ENCODE measurements at regions not wholly inside any gene's neighbourhood (a gene's known extent, or its start where the extent isn't known, plus 50 kb on each side); places are given as distances from the start of the nearest gene placed in this dataset.

DNA sequence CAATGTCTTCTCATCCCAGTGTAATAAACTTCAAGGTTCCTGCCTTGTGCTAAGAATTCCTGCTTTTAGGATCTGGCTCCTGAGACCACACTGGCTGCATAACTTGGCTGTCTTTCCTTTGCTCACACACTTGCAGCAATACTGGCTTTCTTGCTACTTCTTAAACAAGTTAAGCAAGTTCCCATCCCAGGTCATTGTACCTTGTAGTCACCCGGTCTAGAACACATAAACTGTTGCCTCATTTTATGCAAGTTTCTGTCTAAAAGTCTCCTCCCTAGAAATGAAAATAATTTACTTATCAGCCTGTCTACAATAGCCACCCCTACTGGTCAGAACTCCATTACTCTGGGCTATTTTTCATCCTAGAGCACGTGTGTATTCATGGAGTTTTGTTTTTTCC lies 887.9 kb upstream of the FAM98A start:
- no peaks in the 10 kb centered on the region for H3K4me1 ChIP-seq (ENCODE audit: control insufficient read depth, insufficient read depth, low read length)
- CTCF ChIA-PET, result no interaction called here
- H3K4me3 ChIP-seq (ENCODE audit: low read depth, low read length), result no peak overlapping the region

DNA sequence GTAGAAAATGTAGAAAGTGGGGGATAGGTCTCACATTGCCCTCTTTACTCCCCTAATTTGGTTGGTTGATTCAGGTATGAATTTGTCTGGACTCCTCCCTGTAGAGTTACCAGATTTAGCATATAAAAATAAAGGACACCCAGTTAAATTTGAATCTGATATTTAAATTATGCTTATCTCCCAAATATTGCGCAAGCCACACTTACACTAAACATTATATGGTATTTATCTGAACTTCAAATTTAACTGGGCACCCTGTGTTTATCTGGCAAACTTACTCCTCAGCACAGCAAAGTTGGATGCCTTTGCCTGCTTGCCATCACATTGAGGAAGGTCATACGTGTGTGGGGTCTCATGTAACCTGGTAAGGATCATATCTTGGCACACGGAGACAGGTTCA lies 882.4 kb upstream of the FAM98A start:
- Histone ChIP-seq H3K4me3 (ENCODE audit: low read depth, low read length) (no peak overlapping the region), H3K9me3 (ENCODE audit: control insufficient read depth, insufficient read depth, low read depth, low read length) (no peaks in the 10 kb centered on the region; the same call in 1 of the 2 replicates), H3K4me1 (ENCODE audit: control insufficient read depth, insufficient read depth, low read length) (no peaks in the 10 kb centered on the region), H3K27ac (ENCODE audit: extremely low read depth, low read depth, low read length) (no peak overlapping the region), H3K36me3 (ENCODE audit: control insufficient read depth in 2 of 2, insufficient read depth in 1 of 2, low read length in 2 of 2) (no peaks in the 10 kb centered on the region)
- no peak for TF ChIP-seq ZNF571 (tag by site-specific recombination; IDR thresholded peaks at IDR 0.05)
- TF ChIP-seq, protein P1, sequence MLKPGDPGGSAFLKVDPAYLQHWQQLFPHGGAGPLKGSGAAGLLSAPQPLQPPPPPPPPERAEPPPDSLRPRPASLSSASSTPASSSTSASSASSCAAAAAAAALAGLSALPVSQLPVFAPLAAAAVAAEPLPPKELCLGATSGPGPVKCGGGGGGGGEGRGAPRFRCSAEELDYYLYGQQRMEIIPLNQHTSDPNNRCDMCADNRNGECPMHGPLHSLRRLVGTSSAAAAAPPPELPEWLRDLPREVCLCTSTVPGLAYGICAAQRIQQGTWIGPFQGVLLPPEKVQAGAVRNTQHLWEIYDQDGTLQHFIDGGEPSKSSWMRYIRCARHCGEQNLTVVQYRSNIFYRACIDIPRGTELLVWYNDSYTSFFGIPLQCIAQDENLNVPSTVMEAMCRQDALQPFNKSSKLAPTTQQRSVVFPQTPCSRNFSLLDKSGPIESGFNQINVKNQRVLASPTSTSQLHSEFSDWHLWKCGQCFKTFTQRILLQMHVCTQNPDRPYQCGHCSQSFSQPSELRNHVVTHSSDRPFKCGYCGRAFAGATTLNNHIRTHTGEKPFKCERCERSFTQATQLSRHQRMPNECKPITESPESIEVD (tag by site-specific recombination; IDR thresholded peaks at IDR 0.05), result no peak
- no peak for TF ChIP-seq ZNF19 (tag by site-specific recombination; IDR thresholded peaks at IDR 0.05; ENCODE audit: low read depth)
- no peak for TF ChIP-seq ZNF701 (tag by site-specific recombination; IDR thresholded peaks at IDR 0.05)
- TF ChIP-seq, protein P2, sequence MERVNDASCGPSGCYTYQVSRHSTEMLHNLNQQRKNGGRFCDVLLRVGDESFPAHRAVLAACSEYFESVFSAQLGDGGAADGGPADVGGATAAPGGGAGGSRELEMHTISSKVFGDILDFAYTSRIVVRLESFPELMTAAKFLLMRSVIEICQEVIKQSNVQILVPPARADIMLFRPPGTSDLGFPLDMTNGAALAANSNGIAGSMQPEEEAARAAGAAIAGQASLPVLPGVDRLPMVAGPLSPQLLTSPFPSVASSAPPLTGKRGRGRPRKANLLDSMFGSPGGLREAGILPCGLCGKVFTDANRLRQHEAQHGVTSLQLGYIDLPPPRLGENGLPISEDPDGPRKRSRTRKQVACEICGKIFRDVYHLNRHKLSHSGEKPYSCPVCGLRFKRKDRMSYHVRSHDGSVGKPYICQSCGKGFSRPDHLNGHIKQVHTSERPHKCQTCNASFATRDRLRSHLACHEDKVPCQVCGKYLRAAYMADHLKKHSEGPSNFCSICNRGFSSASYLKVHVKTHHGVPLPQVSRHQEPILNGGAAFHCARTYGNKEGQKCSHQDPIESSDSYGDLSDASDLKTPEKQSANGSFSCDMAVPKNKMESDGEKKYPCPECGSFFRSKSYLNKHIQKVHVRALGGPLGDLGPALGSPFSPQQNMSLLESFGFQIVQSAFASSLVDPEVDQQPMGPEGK (tag by site-specific recombination; IDR thresholded peaks at IDR 0.05), result no peak
- no peak for TF ChIP-seq ZNF776 (tag by site-specific recombination; IDR thresholded peaks at IDR 0.05; ENCODE audit: borderline replicate concordance)
- TF ChIP-seq ZBTB1 (tag by site-specific recombination; IDR thresholded peaks at IDR 0.05), result no peak
- no peak for TF ChIP-seq ZNF530 (tag by site-specific recombination; IDR thresholded peaks at IDR 0.05; ENCODE audit: low read depth)
- no peak for TF ChIP-seq ZNF423 (tag by site-specific recombination; IDR thresholded peaks at IDR 0.05)
- TF ChIP-seq ZXDB (tag by site-specific recombination; IDR thresholded peaks at IDR 0.05), result no peak
- no peak for TF ChIP-seq ZNF394 (tag by site-specific recombination; IDR thresholded peaks at IDR 0.05; ENCODE audit: borderline replicate concordance)
- no peak for TF ChIP-seq ZNF747 (tag by site-specific recombination; IDR thresholded peaks at IDR 0.05)
- TF ChIP-seq RBAK (tag by site-specific recombination; IDR thresholded peaks at IDR 0.05), result no peak
- TF ChIP-seq ZNF626 (tag by site-specific recombination; IDR thresholded peaks at IDR 0.05), result no peak
- TF ChIP-seq ZNF292 (tag by site-specific recombination; IDR thresholded peaks at IDR 0.05; ENCODE audit: borderline replicate concordance, low read depth), result no peak
- no peak for TF ChIP-seq ZBTB48 (tag by site-specific recombination; IDR thresholded peaks at IDR 0.05)
- no peak for TF ChIP-seq ZNF585B (tag by site-specific recombination; IDR thresholded peaks at IDR 0.05)
- no peak for TF ChIP-seq ZNF239 (tag by site-specific recombination; IDR thresholded peaks at IDR 0.05)
- ChIA-PET CTCF (no interaction called here), POLR2A (no interaction called here)

More for the DNA sequence above, 887.9 kb upstream of the FAM98A start:
- Histone ChIP-seq H3K36me3 (ENCODE audit: control insufficient read depth in 2 of 2, insufficient read depth in 1 of 2, low read length in 2 of 2) (no peaks in the 10 kb centered on the region), H3K27ac (ENCODE audit: extremely low read depth, low read depth, low read length) (no peak overlapping the region), H3K9me3 (ENCODE audit: control insufficient read depth, insufficient read depth, low read depth, low read length) (no peaks in the 10 kb centered on the region; the same call in 1 of the 2 replicates)
- POLR2A ChIA-PET, result no interaction called here
- no peak for TF ChIP-seq SP3 (tag by site-specific recombination; IDR thresholded peaks at IDR 0.05)
- TF ChIP-seq ZNF623 (tag by site-specific recombination; IDR thresholded peaks at IDR 0.05), result no peak
- TF ChIP-seq, protein P3, sequence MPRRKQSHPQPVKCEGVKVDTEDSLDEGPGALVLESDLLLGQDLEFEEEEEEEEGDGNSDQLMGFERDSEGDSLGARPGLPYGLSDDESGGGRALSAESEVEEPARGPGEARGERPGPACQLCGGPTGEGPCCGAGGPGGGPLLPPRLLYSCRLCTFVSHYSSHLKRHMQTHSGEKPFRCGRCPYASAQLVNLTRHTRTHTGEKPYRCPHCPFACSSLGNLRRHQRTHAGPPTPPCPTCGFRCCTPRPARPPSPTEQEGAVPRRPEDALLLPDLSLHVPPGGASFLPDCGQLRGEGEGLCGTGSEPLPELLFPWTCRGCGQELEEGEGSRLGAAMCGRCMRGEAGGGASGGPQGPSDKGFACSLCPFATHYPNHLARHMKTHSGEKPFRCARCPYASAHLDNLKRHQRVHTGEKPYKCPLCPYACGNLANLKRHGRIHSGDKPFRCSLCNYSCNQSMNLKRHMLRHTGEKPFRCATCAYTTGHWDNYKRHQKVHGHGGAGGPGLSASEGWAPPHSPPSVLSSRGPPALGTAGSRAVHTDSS (tag by site-specific recombination; IDR thresholded peaks at IDR 0.05), result no peak
- TF ChIP-seq ZNF23 (tag by site-specific recombination; IDR thresholded peaks at IDR 0.05; ENCODE audit: borderline replicate concordance), result no peak
- no peak for TF ChIP-seq ZNF350 (tag by site-specific recombination; IDR thresholded peaks at IDR 0.05)
- no peak for TF ChIP-seq ZBTB17 (tag by site-specific recombination; IDR thresholded peaks at IDR 0.05)
- TF ChIP-seq, protein P4, sequence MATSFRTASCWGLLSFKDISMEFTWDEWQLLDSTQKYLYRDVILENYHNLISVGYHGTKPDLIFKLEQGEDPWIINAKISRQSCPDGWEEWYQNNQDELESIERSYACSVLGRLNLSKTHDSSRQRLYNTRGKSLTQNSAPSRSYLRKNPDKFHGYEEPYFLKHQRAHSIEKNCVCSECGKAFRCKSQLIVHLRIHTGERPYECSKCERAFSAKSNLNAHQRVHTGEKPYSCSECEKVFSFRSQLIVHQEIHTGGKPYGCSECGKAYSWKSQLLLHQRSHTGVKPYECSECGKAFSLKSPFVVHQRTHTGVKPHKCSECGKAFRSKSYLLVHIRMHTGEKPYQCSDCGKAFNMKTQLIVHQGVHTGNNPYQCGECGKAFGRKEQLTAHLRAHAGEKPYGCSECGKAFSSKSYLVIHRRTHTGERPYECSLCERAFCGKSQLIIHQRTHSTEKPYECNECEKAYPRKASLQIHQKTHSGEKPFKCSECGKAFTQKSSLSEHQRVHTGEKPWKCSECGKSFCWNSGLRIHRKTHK (tag by site-specific recombination; IDR thresholded peaks at IDR 0.05), result no peak
- no peak for TF ChIP-seq MEIS1 (CRISPR knock-in tag; IDR thresholded peaks at IDR 0.05; ENCODE audit: borderline replicate concordance)
- TF ChIP-seq KLF9 (tag by site-specific recombination; IDR thresholded peaks at IDR 0.05; ENCODE audit: low read depth), result no peak

Data from HEK293 (cell line).